Karpas-422 (cell line): ENCODE measurements at regions not wholly inside any gene's neighbourhood (a gene's known extent, or its start where the extent isn't known, plus 50 kb on each side); places are given as distances from the start of the nearest gene placed in this dataset.

Experiments used
- DNase-seq: peaks from one replicate; pipeline ENCODE4 v3.0.0-alpha.2; 2015
- H2AFZ ChIP-seq: fragments of 200-600 bp; sonication (generic); 2 replicates; pipeline ENCODE4 v1.6.1; 2014; ENCODE audit warnings: antibody characterized with exemption, low read length, mixed read lengths
- H3K27ac ChIP-seq: fragments of 200-600 bp; sonication (generic); 2 replicates; pipeline ENCODE4 v1.5.1; 2014; ENCODE audit warnings: mild to moderate bottlenecking, low read length, moderate library complexity
- H3K27me3 ChIP-seq: fragments of 200-600 bp; sonication (generic); 2 replicates; pipeline ENCODE4 v1.6.1; 2014; ENCODE audit warnings: low read length, mixed read lengths
- H3K36me3 ChIP-seq: fragments of 200-600 bp; sonication (generic); 2 replicates; pipeline ENCODE4 v1.6.1; 2014; ENCODE audit warnings: low read length, mixed read lengths; ENCODE audit not compliant: insufficient read depth
- H3K4me1 ChIP-seq: fragments of 200-600 bp; sonication (generic); 2 replicates; pipeline ENCODE4 v1.6.1; 2014; ENCODE audit warnings: mild to moderate bottlenecking, low read length, mixed read lengths
- H3K4me2 ChIP-seq: fragments of 200-600 bp; sonication (generic); 2 replicates; pipeline ENCODE4 v1.6.1; 2014; ENCODE audit warnings: low read length, low read depth, mild to moderate bottlenecking; ENCODE audit not compliant: poor library complexity, severe bottlenecking
- H3K4me3 ChIP-seq: fragments of 200-600 bp; sonication (generic); 2 replicates; pipeline ENCODE4 v1.5.1; 2014; ENCODE audit warnings: mild to moderate bottlenecking, antibody characterized with exemption, low read length, mixed read lengths
- H3K79me2 ChIP-seq: fragments of 200-600 bp; sonication (generic); 2 replicates; pipeline ENCODE4 v1.6.1; 2014; ENCODE audit warnings: mild to moderate bottlenecking, low read length, mixed read lengths
- H3K9ac ChIP-seq: fragments of 200-600 bp; sonication (generic); 2 replicates; pipeline ENCODE4 v1.6.0; 2014; ENCODE audit warnings: low read length
- H3K9me2 ChIP-seq: fragments of 200-600 bp; sonication (generic), shearing (Covaris generic); replicated peaks from 2 replicates; pipeline ENCODE4 v1.6.0; 2014; ENCODE audit warnings: mild to moderate bottlenecking, low read length, moderate library complexity; ENCODE audit not compliant: insufficient read depth
- H3K9me3 ChIP-seq: fragments of 300-700, 200-600 bp; sonication (generic); 2 replicates; pipeline ENCODE4 v1.6.1; 2014; ENCODE audit warnings: low read length, mixed read lengths
- H4K20me1 ChIP-seq: fragments of 200-600 bp; sonication (generic); 2 replicates; pipeline ENCODE4 v1.6.1; 2014; ENCODE audit warnings: mild to moderate bottlenecking, antibody characterized with exemption, low read length, low read depth; ENCODE audit not compliant: insufficient read depth

DNA sequence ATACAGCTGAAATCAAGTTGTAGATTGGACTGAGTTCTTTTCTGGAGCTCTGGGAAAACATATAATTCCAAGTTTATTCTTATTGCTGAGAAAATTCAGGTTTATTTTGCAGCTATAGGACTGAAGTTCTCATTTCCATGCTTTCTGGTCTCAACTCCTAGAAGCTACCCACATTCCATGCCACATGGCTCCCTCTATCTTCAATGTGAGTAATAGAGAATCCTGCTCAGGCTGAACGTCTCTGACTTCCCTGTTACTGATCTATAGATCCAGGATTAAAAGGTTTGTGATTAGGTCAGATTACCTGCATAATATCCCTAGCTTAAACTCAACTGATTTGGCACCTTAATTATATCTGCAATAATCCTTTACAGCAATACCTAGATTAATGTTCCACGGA is 453.8 kb upstream of the MC4R start:
- Histone ChIP-seq H3K9me2 (no peaks in the 10 kb centered on the region), H2AFZ (no peak overlapping the region), H3K4me2 (no peak overlapping the region), H3K9me3 (peaks cover 22% of the 10 kb centered on the region), H4K20me1 (no peaks in the 10 kb centered on the region), H3K4me1 (no peaks in the 10 kb centered on the region), H3K27ac (no peak overlapping the region), H3K79me2 (no peaks in the 10 kb centered on the region), H3K36me3 (no peaks in the 10 kb centered on the region), H3K4me3 (no peak overlapping the region), H3K9ac (no peak overlapping the region), H3K27me3 (no peaks in the 10 kb centered on the region)
- DNase-seq = no peak

DNA sequence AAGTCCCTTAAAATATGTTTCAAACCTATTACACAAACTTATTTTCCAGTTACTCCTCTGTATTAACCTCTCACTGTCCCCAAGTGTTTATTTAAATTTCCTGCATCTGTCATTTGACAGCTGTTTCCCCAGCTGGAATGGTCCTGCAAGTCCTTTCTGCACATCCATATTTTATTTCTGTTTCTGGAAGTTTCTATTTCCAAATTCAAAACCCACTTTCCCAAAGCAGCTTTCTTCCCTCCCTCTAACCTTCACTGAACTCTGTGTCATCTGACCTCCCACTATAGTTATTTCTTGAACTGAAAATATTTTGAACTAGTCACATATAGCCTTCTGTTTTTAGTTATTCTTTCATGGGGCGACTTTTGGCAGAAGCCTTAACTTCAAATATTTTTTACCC is 459.4 kb upstream of the MC4R start:
- Histone ChIP-seq H2AFZ (no peak overlapping the region), H3K9me2 (no peaks in the 10 kb centered on the region), H3K4me1 (no peaks in the 10 kb centered on the region), H3K9ac (no peak overlapping the region), H3K4me2 (no peak overlapping the region), H3K79me2 (no peaks in the 10 kb centered on the region), H3K9me3 (peaks cover 15% of the 10 kb centered on the region; the same call in 1 of the 2 replicates), H3K4me3 (no peak overlapping the region), H3K27ac (no peak overlapping the region), H4K20me1 (no peaks in the 10 kb centered on the region), H3K36me3 (no peaks in the 10 kb centered on the region), H3K27me3 (no peaks in the 10 kb centered on the region)
- DNase-seq = no peak

DNA sequence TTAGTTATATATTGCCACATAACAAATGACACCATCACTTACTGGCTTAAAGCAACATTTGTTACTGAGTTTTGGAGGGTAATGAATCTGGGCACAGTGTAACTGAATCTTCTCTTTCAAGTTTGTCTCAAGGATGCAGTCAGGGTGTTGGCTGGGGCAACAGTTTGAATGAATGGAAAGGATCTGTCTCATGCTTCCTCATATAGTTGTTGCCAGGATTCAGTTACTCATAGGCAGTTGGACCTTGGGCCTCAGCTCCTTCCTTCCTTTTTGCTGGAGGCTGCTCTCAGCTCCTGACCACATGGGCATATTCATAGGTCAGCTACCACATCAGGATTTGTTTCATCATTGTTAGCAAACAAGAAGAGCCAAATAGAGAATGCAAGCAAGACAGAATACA is 466.1 kb upstream of the MC4R start:
- Histone ChIP-seq H3K36me3 (no peaks in the 10 kb centered on the region), H3K9me3 (peaks cover 13% of the 10 kb centered on the region; the same call in 1 of the 2 replicates), H3K9ac (no peak overlapping the region), H3K4me3 (no peak overlapping the region), H3K4me2 (no peak overlapping the region), H3K4me1 (no peaks in the 10 kb centered on the region), H3K9me2 (no peaks in the 10 kb centered on the region), H4K20me1 (no peaks in the 10 kb centered on the region), H2AFZ (no peak overlapping the region), H3K79me2 (no peaks in the 10 kb centered on the region), H3K27ac (no peak overlapping the region), H3K27me3 (no peaks in the 10 kb centered on the region)
- DNase-seq = no peak

DNA sequence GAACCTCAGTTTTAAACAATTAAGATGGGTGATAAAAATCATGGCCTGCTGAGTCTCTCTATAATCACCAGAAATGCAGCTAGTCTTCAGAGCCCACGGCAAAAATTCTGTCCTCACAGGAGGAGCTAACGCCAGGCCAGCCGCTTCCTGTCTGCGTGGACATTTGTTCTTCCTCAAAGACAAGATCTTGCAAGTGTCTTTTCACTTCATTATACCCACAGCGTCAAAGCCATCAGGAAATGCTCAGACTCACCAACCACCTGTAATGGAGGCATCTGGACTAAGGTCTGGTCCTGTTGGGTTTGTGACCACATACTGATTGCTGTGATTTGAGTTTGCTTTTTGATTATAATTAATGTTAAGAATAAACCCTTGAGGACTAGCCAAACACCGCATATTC is 473.8 kb upstream of the MC4R start:
- Histone ChIP-seq H3K9me2 (no peaks in the 10 kb centered on the region), H2AFZ (no peak overlapping the region), H3K4me3 (no peak overlapping the region), H3K4me1 (no peaks in the 10 kb centered on the region), H3K27me3 (no peaks in the 10 kb centered on the region), H3K4me2 (no peak overlapping the region), H4K20me1 (no peaks in the 10 kb centered on the region), H3K36me3 (no peaks in the 10 kb centered on the region), H3K9ac (no peak overlapping the region), H3K79me2 (no peaks in the 10 kb centered on the region), H3K9me3 (peaks cover 9% of the 10 kb centered on the region), H3K27ac (no peak overlapping the region)
- no peak for DNase-seq

DNA sequence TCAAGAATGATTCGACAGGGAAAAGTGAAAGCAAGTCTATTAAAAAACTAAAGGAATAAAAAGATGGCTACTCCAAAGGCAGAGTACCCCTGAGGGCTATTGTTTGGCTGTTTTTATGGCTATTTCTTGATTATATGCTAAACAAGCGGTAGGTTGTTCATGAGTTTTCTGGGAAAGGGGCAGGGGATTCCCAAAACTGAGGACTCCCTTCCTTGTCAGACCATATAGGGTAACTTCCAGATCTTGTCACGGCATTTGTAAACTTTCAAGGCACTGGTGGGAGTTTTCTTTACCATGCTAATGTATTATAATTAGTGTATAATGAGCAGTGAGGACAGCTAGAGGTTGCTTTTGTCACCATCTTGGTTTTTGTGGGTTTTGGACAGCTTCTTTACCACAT is 474.9 kb upstream of the MC4R start:
- peaks cover 9% of the 10 kb centered on the region for H3K9me3 ChIP-seq
- H2AFZ ChIP-seq = no peak overlapping the region
- H3K4me2 ChIP-seq = no peak overlapping the region
- no peaks in the 10 kb centered on the region for H3K9me2 ChIP-seq
- no peaks in the 10 kb centered on the region for H3K27me3 ChIP-seq
- H4K20me1 ChIP-seq = no peaks in the 10 kb centered on the region
- H3K79me2 ChIP-seq = no peaks in the 10 kb centered on the region
- H3K27ac ChIP-seq = no peak overlapping the region
- H3K36me3 ChIP-seq = no peaks in the 10 kb centered on the region
- no peak overlapping the region for H3K9ac ChIP-seq
- DNase-seq = no peak
- no peak overlapping the region for H3K4me3 ChIP-seq
- H3K4me1 ChIP-seq = no peaks in the 10 kb centered on the region

DNA sequence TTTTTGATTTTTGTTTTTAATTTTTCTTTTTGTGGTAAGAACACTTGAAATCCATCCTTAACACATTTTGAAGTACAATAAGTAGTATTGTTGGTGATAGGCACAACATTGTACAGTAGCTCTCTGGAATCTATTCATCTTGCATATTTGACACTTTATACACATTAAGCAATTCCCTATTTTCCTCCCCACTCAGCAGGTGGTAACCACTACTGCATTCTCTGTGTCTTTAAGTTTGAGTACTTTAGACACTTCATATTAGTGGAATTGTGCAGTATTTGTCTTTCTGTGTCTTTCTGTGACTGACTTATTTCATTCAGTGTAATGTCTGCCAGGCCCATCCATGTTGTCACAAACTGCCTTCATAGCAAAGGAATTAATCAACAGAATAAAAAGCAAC is 471.7 kb upstream of the CDH20 start:
- Histone ChIP-seq H3K4me1 (no peaks in the 10 kb centered on the region), H3K4me3 (no peak overlapping the region), H3K79me2 (no peaks in the 10 kb centered on the region), H3K9me3 (peaks cover 26% of the 10 kb centered on the region), H2AFZ (no peak overlapping the region), H4K20me1 (no peaks in the 10 kb centered on the region), H3K9ac (no peak overlapping the region), H3K9me2 (no peaks in the 10 kb centered on the region), H3K36me3 (no peaks in the 10 kb centered on the region), H3K4me2 (no peak overlapping the region), H3K27me3 (no peaks in the 10 kb centered on the region), H3K27ac (no peak overlapping the region)
- DNase-seq = no peak

DNA sequence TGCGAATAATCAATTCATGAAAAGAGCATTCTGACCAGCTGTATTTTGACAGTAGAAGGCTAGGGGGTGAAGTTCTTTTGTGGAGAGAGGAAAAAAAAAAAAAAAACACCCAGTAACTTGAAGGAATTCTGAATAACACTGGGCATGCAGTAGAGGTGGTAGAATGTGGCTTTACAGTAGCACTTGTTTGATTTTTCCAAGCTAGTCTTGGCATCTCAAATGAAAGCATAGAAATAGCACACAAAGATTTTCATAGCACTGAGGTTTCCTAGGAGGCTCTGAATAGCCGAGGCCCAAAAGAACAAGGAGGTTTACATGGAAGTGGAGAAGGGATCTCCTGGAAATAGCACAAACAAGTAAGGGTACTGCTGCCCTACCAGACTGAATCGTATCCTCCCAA is 470.2 kb upstream of the CDH20 start:
- Histone ChIP-seq H3K9me2 (no peaks in the 10 kb centered on the region), H3K4me1 (no peaks in the 10 kb centered on the region), H3K27ac (no peak overlapping the region), H3K79me2 (no peaks in the 10 kb centered on the region), H3K9ac (no peak overlapping the region), H4K20me1 (no peaks in the 10 kb centered on the region), H2AFZ (no peak overlapping the region), H3K4me3 (no peak overlapping the region), H3K9me3 (peaks cover 26% of the 10 kb centered on the region), H3K4me2 (no peak overlapping the region), H3K27me3 (no peaks in the 10 kb centered on the region), H3K36me3 (no peaks in the 10 kb centered on the region)
- DNase-seq = no peak

DNA sequence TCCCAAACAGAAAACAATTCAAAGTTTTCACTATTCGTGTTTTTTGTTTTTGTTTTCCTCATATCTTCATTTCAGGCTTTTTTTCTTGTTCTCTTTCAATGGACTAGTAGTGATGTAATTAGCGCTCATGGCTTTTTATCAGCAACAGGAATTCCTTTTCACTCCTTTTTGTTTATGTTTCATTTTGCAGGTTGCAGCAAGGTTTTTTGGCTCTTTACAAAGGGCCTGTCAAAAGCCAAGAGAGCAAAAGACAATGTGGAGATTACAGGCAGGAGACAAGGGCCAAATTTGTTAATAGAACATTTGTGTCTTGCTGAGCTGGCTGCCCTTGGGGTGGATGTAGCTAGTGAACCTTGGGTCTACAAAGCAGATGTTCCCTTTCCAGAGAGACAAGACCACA is 467.4 kb upstream of the CDH20 start:
- H3K9me3 ChIP-seq = peaks cover 16% of the 10 kb centered on the region; the same call in 1 of the 2 replicates
- no peaks in the 10 kb centered on the region for H3K27me3 ChIP-seq
- no peak for DNase-seq
- no peaks in the 10 kb centered on the region for H3K36me3 ChIP-seq
- H4K20me1 ChIP-seq = no peaks in the 10 kb centered on the region
- no peaks in the 10 kb centered on the region for H3K4me1 ChIP-seq
- no peaks in the 10 kb centered on the region for H3K9me2 ChIP-seq
- H3K4me3 ChIP-seq = no peak overlapping the region
- no peak overlapping the region for H3K9ac ChIP-seq
- no peak overlapping the region for H3K27ac ChIP-seq
- no peak overlapping the region for H3K4me2 ChIP-seq
- no peak overlapping the region for H2AFZ ChIP-seq
- no peaks in the 10 kb centered on the region for H3K79me2 ChIP-seq
